ENCODE measurements at regions not wholly inside any gene's neighbourhood (a gene's known extent, or its start where the extent isn't known, plus 50 kb on each side); places are given as distances from the start of the nearest gene placed in this dataset.

- no peak overlapping the region for H2AK5ac ChIP-seq (ENCODE audit: low read depth, low read length)
- H2BK15ac ChIP-seq (ENCODE audit: low read depth, low read length): no peak overlapping the region
- peak; percentile 52 for DNase-seq
- intact Hi-C loops (cut with micrococcal nuclease): no loop called here
- no peaks in the 10 kb centered on the region for H3K9me1 ChIP-seq (ENCODE audit: insufficient read depth, low read length)
- no peak overlapping the region for H3K18ac ChIP-seq (ENCODE audit: low read depth, low read length)
- H3K27ac ChIP-seq (ENCODE audit: insufficient read depth, low read length): no peak overlapping the region; the same call in 1 of the 2 replicates
- H3K4ac ChIP-seq (ENCODE audit: low read depth, low read length): no peak overlapping the region
- POLR2A ChIA-PET (ENCODE audit: unreplicated experiment): no interaction called here
- no peak overlapping the region for H3K23ac ChIP-seq (ENCODE audit: low read depth, low read length)
- BruUV-seq (replicated peaks): no TSS peak
- TF ChIP-seq NFE2L2 (IDR thresholded peaks at IDR 0.05; ENCODE audit: low read depth, low read length) (no peak), BHLHE40 (IDR thresholded peaks at IDR 0.05; ENCODE audit: low read depth, low read length) (no peak), CHD1 (IDR thresholded peaks at IDR 0.05; ENCODE audit: low read depth, low read length) (no peak), CTCF (conservative IDR thresholded peaks at IDR 0.05; ENCODE audit: low read depth, low read length) (no peak), MAZ (IDR thresholded peaks at IDR 0.05; ENCODE audit: borderline replicate concordance, low read depth, low read length) (no peak), RAD21 (IDR thresholded peaks at IDR 0.05; ENCODE audit: low read length) (no peak), POLR2A (IDR thresholded peaks at IDR 0.05; ENCODE audit: low read depth, low read length) (no peak)
- TF ChIP-seq, protein P1, sequence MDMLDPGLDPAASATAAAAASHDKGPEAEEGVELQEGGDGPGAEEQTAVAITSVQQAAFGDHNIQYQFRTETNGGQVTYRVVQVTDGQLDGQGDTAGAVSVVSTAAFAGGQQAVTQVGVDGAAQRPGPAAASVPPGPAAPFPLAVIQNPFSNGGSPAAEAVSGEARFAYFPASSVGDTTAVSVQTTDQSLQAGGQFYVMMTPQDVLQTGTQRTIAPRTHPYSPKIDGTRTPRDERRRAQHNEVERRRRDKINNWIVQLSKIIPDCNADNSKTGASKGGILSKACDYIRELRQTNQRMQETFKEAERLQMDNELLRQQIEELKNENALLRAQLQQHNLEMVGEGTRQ (IDR thresholded peaks at IDR 0.05; ENCODE audit: low read depth, low read length): no peak
- H2BK20ac ChIP-seq (ENCODE audit: low read depth, low read length): no peak overlapping the region
- peak overlapping the region; percentile 67 for H3K4me2 ChIP-seq (ENCODE audit: low read depth, low read length)
- H3K79me1 ChIP-seq (ENCODE audit: low read depth in 1 of 2, low read length in 2 of 2): no peaks in the 10 kb centered on the region
- H2AK9ac ChIP-seq (replicated peaks; ENCODE audit: low read depth, low read length, poor library complexity): no peak overlapping the region
- CTCF ChIA-PET: no interaction called here
- peak overlapping the region; percentile 32 for H2BK5ac ChIP-seq (ENCODE audit: low read depth, low read length, poor library complexity, severe bottlenecking)
- H2BK120ac ChIP-seq (ENCODE audit: low read depth, low read length): no peak overlapping the region
- no peak overlapping the region for H4K91ac ChIP-seq (ENCODE audit: insufficient read depth, low read depth, low read length)
- no peaks in the 10 kb centered on the region for H3K36me3 ChIP-seq (ENCODE audit: control insufficient read depth, insufficient read depth, low read length)
- H3K4me1 ChIP-seq (ENCODE audit: control insufficient read depth, insufficient read depth, low read length): no peaks in the 10 kb centered on the region
- no peak overlapping the region for H4K5ac ChIP-seq (ENCODE audit: low read depth, low read length)
- H3K9me3 ChIP-seq (ENCODE audit: control insufficient read depth, insufficient read depth, low read length): no peaks in the 10 kb centered on the region
- WGBS, 2 experiments (ENCODE audit: extremely low coverage in 2 of 2, insufficient read length in 1 of 2): no CpG with 5 or more reads among the region's 5 CpGs
- no peaks in the 10 kb centered on the region for H3K27me3 ChIP-seq (ENCODE audit: control insufficient read depth, insufficient read depth, low read length)
- peak; percentile 61 for ATAC-seq (ENCODE audit: low read depth)
- H2AFZ ChIP-seq (replicated peaks; ENCODE audit: low read length, poor library complexity): no peak overlapping the region
- in situ Hi-C loops (cut with MboI; ENCODE audit: low sequenced_read_pairs): no loop called here
- no peak overlapping the region for H3K56ac ChIP-seq (ENCODE audit: extremely low read depth, insufficient read depth, low read length)
- no peak overlapping the region for H4K8ac ChIP-seq (ENCODE audit: low read depth in 2 of 2, low read length in 2 of 2)
- H3K4me3 ChIP-seq (ENCODE audit: insufficient read depth, low read depth, low read length): no peak overlapping the region
- dilution Hi-C loops (cut with HindIII; ENCODE audit: low sequenced_read_pairs, unreplicated experiment): no loop called here
- no peak overlapping the region for H3K9ac ChIP-seq (ENCODE audit: low read depth, low read length)
- H4K20me1 ChIP-seq (ENCODE audit: insufficient read depth, low read length): no peaks in the 10 kb centered on the region
- H3K14ac ChIP-seq (replicated peaks; ENCODE audit: low read depth, low read length): no peak overlapping the region
Observed at GRCh38 chr13:85366759-85367417, 432.3 kb downstream of the SLITRK6 start.

All from IMR-90 (cell line).